GM04504 (cell line): ENCODE measurements at regions not wholly inside any gene's neighbourhood (a gene's known extent, or its start where the extent isn't known, plus 50 kb on each side); places are given as distances from the start of the nearest gene placed in this dataset.
"Not testable (repeated sequence)": the region's sequence is repeated elsewhere in the genome, so short reads cannot be mapped to it uniquely, and the experiment has no call there.

Source experiments
- DNase-seq: peaks from one replicate; pipeline ENCODE4 v3.0.0-alpha.2; 2012; ENCODE audit warnings: low read depth

GRCh38 chr17:13209081-13209480, 191.3 kb upstream of the ELAC2 start:
- no peak for DNase-seq

DNA sequence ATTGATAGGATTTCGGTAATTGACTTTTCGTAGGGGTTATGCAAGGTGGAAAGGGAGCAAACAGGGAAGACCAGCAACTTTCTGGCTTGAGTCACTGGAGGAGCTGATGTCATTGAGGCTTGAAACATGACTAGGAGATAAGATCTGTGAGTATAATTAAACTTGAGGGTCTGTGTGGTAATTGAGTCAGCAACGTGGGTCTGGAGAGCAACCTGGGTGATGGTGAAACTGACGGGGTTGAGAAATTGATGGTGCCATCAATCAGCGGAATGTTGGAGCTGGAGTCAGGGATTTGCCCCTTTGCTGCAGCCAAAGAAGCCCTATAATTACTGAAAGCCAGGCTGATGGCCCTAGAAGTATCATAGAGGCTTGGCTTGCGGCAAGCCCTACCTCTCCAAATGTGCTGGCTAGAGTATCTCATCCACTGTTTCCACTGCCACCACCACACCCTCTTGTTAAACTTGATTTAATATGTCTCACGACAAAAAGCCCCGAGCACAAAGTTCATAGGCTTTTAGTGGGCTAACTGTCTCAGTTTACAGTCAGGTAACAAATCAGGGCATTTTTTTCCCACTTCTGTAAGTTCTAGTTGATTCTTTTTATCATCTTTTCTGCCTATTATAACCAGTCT, 186.9 kb upstream of the ELAC2 start:
- DNase-seq, result no peak

DNA sequence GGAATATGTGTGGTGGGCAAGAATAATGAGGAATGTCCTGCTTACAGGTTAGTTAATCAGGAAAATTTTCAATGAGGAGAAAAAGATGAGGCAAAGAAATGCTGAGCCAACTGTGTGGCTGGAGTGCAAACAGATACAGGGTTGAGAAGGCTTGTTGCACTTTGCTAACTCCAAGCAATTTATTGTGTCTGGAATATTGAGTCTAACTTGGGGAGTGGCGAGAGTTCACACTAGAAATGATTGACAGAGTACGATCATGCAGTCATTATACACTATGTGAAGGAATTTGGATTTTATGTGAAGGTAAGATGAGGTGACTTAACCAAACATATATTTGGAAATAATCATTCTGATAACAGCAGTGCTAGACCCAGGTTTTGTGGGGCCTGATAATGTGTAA, 185.0 kb upstream of the ELAC2 start:
- DNase-seq, result no peak

DNA sequence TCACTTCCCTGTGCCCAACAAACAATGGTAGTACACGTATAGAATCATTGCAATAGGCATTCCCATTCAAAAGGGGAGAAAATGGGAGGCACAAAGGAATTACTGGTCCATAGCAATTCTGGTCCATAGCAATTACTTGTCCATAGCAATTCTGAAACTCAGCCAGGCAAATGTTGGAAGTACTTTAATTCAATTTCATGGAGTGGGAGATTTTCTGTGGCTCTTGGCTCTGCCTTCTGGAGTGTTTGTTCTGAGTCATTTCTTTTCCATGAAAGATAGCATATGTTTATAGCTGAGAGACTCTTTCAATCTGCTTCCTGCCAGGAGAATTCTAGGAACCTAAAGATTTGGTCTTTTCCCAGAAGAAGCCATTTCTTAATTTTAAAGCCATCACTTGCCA, 182.8 kb upstream of the ELAC2 start:
- DNase-seq, result no peak

DNA sequence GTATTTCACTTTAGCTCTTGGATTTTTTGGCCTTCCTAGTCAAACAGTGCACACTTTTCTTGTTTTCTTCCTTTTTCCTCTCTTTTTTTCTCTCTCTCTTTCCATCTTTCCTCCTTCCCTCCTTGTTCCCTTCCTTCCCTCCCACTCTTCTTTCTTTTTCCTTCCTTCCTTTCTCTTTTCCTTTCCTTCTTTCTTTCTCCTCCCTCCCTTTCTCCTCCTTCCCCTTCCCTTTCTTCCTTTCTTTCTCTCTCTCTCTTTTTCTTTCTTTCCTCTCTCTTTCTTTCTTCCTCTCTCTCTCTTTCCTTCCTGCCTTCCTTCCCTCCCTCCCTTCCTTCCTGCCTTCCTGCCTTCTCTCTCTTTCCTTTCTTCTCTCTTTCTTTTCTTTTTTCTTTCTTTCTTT, 181.6 kb upstream of the ELAC2 start:
- DNase-seq, result no peak

DNA sequence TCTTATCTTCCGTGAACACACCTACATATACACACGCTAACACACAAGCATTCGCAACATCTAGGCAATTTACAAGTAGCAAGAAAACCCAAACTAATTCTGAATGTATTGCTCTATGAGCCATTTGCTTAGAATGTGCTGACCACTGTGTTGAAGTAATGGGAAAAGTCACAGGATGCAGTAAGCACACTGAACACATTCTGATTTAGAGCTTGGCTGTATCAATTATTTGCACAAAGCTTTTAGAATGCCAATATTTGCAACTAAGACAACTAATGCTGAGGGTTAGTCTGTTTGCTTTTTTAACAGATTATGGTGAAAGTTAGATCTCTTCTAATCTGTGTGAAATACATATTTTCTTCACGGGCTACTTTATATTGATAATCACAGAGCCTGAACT, 179.8 kb upstream of the ELAC2 start:
- no peak for DNase-seq

DNA sequence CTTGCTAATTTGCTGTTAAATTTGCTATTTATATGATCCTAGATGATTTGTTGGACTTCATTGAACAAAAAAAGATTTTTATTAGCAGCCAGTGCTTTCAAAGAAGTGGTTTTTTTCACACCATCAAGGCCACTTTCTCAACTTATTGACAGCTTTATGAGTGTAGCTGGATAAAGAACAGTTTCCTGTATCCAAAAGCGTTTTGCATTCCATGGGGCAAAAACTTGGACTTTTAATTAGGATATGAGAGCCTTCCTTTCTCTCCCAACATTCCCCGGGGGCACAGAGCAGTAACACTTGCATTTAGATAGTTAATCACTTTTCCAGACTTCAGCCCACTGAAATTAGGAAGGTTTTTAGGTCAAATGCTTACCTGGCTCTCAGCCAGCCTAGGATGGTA, 177.1 kb upstream of the ELAC2 start:
- DNase-seq, result no peak

- no peak for DNase-seq
Observed at GRCh38 chr17:13182854-13183253, 165.0 kb upstream of the ELAC2 start.

- no peak for DNase-seq
Observed at GRCh38 chr17:13182450-13182849, 164.6 kb upstream of the ELAC2 start.

- no peak for DNase-seq
Observed at GRCh38 chr17:13181683-13182082, 163.9 kb upstream of the ELAC2 start.

DNA sequence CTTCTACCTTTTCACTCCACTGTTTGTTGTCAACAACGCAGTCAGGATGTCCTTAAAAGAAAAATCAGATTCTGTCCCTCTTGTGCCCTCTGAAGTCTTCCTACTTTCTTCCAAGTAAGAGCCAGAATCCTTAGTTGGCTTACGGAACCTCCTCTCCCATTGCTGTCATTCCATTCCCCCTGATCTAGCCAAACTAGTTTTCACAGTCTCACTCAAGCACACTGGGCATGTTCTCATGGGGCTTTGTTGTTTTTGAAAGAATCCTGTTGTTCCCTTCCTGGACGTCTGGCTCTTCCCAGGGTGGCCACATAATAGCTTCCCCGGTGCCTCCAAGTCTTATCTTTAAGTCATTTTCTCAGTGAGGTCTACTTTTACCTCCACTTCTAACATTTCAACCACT, 158.6 kb upstream of the ELAC2 start:
- no peak for DNase-seq

GRCh38 chr17:13171790-13172189, 154.0 kb upstream of the ELAC2 start:
- DNase-seq, result no peak

DNA sequence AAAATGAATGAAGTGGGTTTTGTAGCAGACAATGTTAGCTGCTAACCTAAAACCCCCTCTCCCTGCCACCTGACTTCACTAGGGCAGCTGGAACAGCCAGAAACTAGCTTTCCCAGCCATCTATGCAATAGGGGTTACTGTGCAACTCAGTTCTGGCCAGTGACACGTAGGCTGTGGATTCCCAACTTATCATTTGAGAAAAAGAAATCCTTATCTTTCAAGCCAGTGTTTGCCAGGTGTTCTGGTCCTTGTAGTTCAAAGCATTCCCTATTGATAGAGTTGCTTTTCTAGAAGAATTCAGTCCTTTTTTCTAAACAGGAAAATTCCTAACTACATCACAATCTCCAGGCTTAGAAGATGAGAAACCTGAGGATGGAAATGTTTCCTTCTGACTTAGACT, 144.5 kb upstream of the ELAC2 start:
- DNase-seq, result no peak

GRCh38 chr17:13160790-13161189, 143.0 kb upstream of the ELAC2 start:
- no peak for DNase-seq

DNA sequence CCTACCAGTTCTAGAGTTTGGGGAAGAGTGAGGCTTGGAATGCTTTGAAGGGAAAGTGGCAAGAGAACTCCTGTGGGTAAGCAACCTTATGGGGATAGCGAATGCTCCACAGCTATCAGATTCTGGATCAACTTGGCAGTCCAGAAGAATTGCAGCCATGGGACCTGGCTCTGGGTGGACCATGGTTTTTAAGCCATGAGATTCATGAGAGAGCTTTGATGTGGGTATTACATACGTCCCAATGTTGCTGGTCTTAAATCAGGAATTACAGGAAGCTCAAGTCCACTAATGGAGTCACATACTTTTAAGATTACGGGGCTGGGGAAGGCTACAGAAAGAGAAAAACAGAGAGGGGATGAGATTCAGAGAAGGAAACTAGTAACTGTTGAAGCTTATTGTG, 142.5 kb upstream of the ELAC2 start:
- DNase-seq, result no peak

DNA sequence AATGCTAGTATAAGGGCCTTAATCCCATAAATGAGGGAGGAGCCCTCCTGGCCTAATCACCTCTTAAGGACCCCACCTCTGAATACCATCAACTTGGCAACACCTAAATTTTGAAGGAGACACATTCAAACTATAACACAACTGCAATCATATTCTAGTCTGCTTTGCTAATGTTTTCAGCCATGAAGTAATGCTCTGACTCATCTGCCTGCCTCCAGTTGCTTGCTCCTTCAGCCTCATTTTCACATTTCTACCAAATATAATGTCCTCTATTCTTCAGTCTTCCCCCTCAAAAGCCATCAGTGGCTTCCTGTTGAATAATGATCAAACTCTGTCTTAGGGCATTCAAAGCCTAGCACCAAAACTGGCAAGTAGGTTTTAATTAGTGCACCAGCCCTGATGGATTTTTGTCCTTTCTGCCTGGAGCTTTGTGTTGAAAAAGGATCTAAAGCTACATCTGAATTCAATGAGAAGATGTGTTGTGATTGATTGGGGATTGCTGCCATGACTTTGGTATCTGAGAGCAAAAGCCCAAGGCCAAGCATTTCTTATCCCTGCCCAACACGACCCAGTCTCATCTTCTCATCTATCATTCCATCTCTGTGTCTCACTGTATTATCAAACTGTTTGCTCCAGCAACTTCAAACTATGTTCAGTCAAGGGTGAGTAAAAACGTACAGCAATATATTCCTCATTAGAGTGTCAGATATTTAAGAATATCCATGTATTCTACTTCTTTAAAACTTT, 140.8 kb upstream of the ELAC2 start:
- no peak for DNase-seq

GRCh38 chr17:13157656-13158055, 139.8 kb upstream of the ELAC2 start:
- DNase-seq, result no peak

DNA sequence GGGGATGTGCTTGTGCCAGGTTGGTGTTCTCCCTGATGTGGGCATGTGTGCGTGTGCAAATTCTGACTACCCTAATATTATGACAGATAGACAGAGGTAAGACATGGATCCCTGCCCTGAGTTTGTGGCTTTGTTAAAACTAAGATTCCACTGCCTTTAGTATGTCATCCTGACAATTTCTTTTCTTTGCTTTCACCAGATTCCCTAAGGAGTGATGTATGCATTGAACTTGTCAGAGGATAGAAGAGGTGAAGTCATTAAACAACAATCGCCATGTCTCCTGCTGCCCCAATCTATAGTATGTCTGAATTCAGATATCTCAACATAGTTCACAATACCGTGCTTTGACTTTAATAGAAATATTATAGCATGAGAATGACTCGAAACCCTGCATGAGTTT, 137.1 kb upstream of the ELAC2 start:
- DNase-seq, result no peak

- DNase-seq, result no peak
Observed at GRCh38 chr17:13154398-13154797, 136.6 kb upstream of the ELAC2 start.

- DNase-seq, result peak; percentile 5
Observed at GRCh38 chr17:13153036-13153435, 135.2 kb upstream of the ELAC2 start.

DNA sequence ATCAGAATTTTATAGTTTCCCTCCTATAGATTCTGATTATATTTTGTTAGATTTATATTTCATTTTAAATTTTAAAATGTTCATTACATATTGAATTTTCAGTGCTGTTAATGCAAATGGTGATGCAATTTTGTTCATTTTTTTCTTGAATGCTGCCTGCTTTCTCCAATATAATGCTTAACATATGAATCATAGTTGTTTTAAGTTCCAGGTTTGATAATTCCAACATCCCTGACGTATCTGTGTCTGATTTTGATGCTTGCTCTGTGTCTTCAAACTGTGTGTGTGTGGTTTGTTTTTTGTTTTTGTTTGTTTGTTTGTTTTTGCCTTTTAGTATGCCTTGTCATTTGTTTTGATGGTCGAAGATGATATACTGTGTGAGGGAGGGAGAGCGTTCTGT, 134.7 kb upstream of the ELAC2 start:
- no peak for DNase-seq

DNA sequence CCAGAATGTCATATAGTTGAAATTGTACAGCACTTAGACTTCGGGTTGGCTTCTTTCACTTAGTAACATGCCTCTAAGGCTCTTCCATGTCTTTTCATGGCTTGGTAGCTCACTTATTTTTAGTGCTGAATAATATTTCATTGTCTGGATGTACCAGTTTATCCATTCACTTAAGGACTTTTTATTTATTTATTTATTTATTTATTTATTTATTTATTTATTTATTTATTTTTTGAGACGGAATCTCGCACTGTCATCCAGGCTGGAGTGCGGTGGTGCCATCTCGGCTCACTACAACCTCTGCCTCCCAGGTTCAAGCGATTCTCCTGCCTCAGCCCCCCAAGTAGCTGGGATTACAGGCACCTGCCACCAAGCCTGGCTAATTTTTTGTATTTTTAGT, 132.9 kb upstream of the ELAC2 start:
- not testable (repeated sequence) for DNase-seq

DNA sequence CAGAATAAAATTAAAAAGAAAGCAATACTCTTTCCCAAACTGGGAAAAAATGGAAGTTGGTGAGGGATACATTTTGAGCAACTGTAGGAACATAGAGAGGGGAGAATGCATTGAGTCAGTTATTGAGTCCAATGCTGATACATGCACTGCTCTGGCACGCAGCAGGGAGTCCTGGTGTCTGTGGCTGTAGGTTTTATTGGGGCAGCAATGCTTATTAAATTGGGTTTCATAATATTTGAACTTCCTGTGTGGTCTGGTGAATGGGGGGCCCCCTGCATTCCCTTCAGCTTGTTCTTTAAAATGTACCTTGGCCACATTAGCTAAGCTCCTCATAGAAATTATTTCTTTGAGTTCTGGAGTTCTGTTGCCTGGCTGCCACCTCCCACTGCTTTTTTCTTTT, 125.2 kb upstream of the ELAC2 start:
- DNase-seq, result no peak

GRCh38 chr17:13140750-13141149, 122.9 kb upstream of the ELAC2 start:
- no peak for DNase-seq
